GM19193 (cell line): ENCODE measurements at regions not wholly inside any gene's neighbourhood (a gene's known extent, or its start where the extent isn't known, plus 50 kb on each side); places are given as distances from the start of the nearest gene placed in this dataset.

ENCODE experiments used
- POLR2A ChIP-seq: IDR thresholded peaks from 4 replicates; pipeline ENCODE4 v1.6.1; 2011; ENCODE audit not compliant: insufficient read depth, insufficient read length; ENCODE audit errors: extremely low read depth

GRCh38 chr5:18805376-18805775 is 1171.1 kb downstream of the TAF11L14 start:
- TF ChIP-seq POLR2A, result no peak

- no peak for TF ChIP-seq POLR2A
These were observed 1173.2 kb downstream of the TAF11L14 start for GRCh38 chr5:18807256-18808149.

- TF ChIP-seq POLR2A, result no peak
These were observed 1176.3 kb downstream of the CDH18 start for GRCh38 chr5:18811661-18812060.

GRCh38 chr5:18828351-18828750 is 1159.6 kb downstream of the CDH18 start:
- no peak for TF ChIP-seq POLR2A

GRCh38 chr5:18829539-18829938 is 1158.5 kb downstream of the CDH18 start:
- TF ChIP-seq POLR2A, result no peak

- no peak for TF ChIP-seq POLR2A
These were observed 1137.8 kb downstream of the CDH18 start for GRCh38 chr5:18850216-18850615.

GRCh38 chr5:18872978-18873377 is 1115.0 kb downstream of the CDH18 start:
- no peak for TF ChIP-seq POLR2A

GRCh38 chr5:18876565-18876964 is 1111.4 kb downstream of the CDH18 start:
- no peak for TF ChIP-seq POLR2A

- no peak for TF ChIP-seq POLR2A
These were observed 1106.4 kb downstream of the CDH18 start for GRCh38 chr5:18881615-18882014.

- TF ChIP-seq POLR2A, result no peak
These were observed 1105.8 kb downstream of the CDH18 start for GRCh38 chr5:18882154-18882553.

GRCh38 chr5:18888821-18889220 is 1099.2 kb downstream of the CDH18 start:
- TF ChIP-seq POLR2A, result no peak

GRCh38 chr5:18900644-18901043 is 1087.4 kb downstream of the CDH18 start:
- no peak for TF ChIP-seq POLR2A

GRCh38 chr5:18920966-18921365 is 1067.0 kb downstream of the CDH18 start:
- TF ChIP-seq POLR2A, result no peak

GRCh38 chr5:18932081-18932480 is 1055.9 kb downstream of the CDH18 start:
- TF ChIP-seq POLR2A, result no peak

GRCh38 chr5:18944771-18945170 is 1043.2 kb downstream of the CDH18 start:
- no peak for TF ChIP-seq POLR2A

GRCh38 chr5:18954239-18954638 is 1033.8 kb downstream of the CDH18 start:
- TF ChIP-seq POLR2A, result no peak
